OCI-LY3 (cell line): ENCODE measurements at regions not wholly inside any gene's neighbourhood (a gene's known extent, or its start where the extent isn't known, plus 50 kb on each side); places are given as distances from the start of the nearest gene placed in this dataset.

Experiments used
- H2AFZ ChIP-seq: fragments of 200-600, 300-600 bp; shearing (Covaris generic); 2 replicates; pipeline ENCODE4 v1.6.0; 2014; ENCODE audit warnings: antibody characterized with exemption, low read depth, low read length
- H3K27ac ChIP-seq: fragments of 200-600, 300-600 bp; sonication (generic); 2 replicates; pipeline ENCODE4 v1.5.1; 2014; ENCODE audit warnings: mild to moderate bottlenecking, low read length, moderate library complexity, mixed read lengths
- H3K27me3 ChIP-seq: fragments of 200-600, 300-600 bp; sonication (generic); 2 replicates; pipeline ENCODE4 v1.6.1; 2014; ENCODE audit warnings: low read depth, low read length, mixed read lengths
- H3K36me3 ChIP-seq: fragments of 200-600, 300-600 bp; sonication (generic); replicated peaks from 2 replicates; pipeline ENCODE3; 2014; ENCODE audit warnings: low read depth, low read length, mixed read lengths
- H3K4me1 ChIP-seq: fragments of 300-600, 200-600 bp; sonication (generic); 2 replicates; pipeline ENCODE4 v1.6.1; 2014; ENCODE audit warnings: low read length, mixed read lengths
- H3K4me2 ChIP-seq: fragments of 200-600, 300-600 bp; sonication (generic); 2 replicates; pipeline ENCODE4 v1.6.1; 2014; ENCODE audit warnings: low read length, mixed read lengths
- H3K4me3 ChIP-seq: fragments of 300-600, 200-600 bp; sonication (generic); 2 replicates; pipeline ENCODE4 v1.5.1; 2014; ENCODE audit warnings: antibody characterized with exemption, mild to moderate bottlenecking, low read length, moderate library complexity
- H3K79me2 ChIP-seq: fragments of 300-600, 200-600 bp; shearing (Covaris generic); 2 replicates; pipeline ENCODE4 v1.6.1; 2014; ENCODE audit warnings: mild to moderate bottlenecking, low read length, mixed read lengths
- H3K9ac ChIP-seq: fragments of 300-600, 200-600 bp; shearing (Covaris generic); 2 replicates; pipeline ENCODE4 v1.6.0; 2014; ENCODE audit warnings: mild to moderate bottlenecking, low read length, moderate library complexity
- H3K9me3 ChIP-seq: fragments of 200-600, 300-600 bp; shearing (Covaris generic); 2 replicates; pipeline ENCODE4 v1.6.1; 2014; ENCODE audit warnings: low read length, mixed read lengths; ENCODE audit not compliant: insufficient read depth
- H4K20me1 ChIP-seq: fragments of 200-600, 300-600 bp; sonication (generic); 2 replicates; pipeline ENCODE4 v1.6.1; 2016; ENCODE audit warnings: low read length, mixed read lengths; ENCODE audit not compliant: insufficient read depth
- CTCF ChIP-seq: fragments of 200-600, 300-600 bp; sonication (generic); IDR thresholded peaks from 2 replicates; pipeline ENCODE4 v1.5.1; 2014; ENCODE audit warnings: antibody characterized with exemption, low read length, low read depth
- EZH2phosphoT487 ChIP-seq: fragments of 200-600 bp; shearing (Covaris generic); IDR thresholded peaks from 2 replicates; pipeline ENCODE4 v1.6.1; 2018; ENCODE audit warnings: antibody characterized with exemption, mixed run types, low read depth

- H2AFZ ChIP-seq: no peak overlapping the region
- TF ChIP-seq CTCF (no peak), EZH2phosphoT487 (no peak)
Observed at GRCh38 chr14:83047059-83047830, 1513.6 kb upstream of the SEL1L start.

GRCh38 chr14:83053022-83053710 lies 1519.5 kb upstream of the SEL1L start:
- no peaks in the 10 kb centered on the region for H4K20me1 ChIP-seq
- no peak overlapping the region for H3K4me2 ChIP-seq
- no peaks in the 10 kb centered on the region for H3K4me1 ChIP-seq
- no peaks in the 10 kb centered on the region for H3K27me3 ChIP-seq
- H3K4me3 ChIP-seq: no peak overlapping the region
- H3K9ac ChIP-seq: no peak overlapping the region
- no peaks in the 10 kb centered on the region for H3K36me3 ChIP-seq
- no peak overlapping the region for H3K27ac ChIP-seq
- H3K79me2 ChIP-seq: no peaks in the 10 kb centered on the region
- no peak for TF ChIP-seq CTCF
- no peak for TF ChIP-seq EZH2phosphoT487
- H3K9me3 ChIP-seq: no peaks in the 10 kb centered on the region
- no peak overlapping the region for H2AFZ ChIP-seq

More at GRCh38 chr14:83047059-83047830, 1513.6 kb upstream of the SEL1L start:
- H3K27ac ChIP-seq: no peak overlapping the region
- H3K4me2 ChIP-seq: no peak overlapping the region
- no peak overlapping the region for H3K9ac ChIP-seq
- no peaks in the 10 kb centered on the region for H3K36me3 ChIP-seq
- no peaks in the 10 kb centered on the region for H3K27me3 ChIP-seq
- no peaks in the 10 kb centered on the region for H3K79me2 ChIP-seq
- H3K4me3 ChIP-seq: no peak overlapping the region
- H3K9me3 ChIP-seq: no peaks in the 10 kb centered on the region
- H4K20me1 ChIP-seq: no peaks in the 10 kb centered on the region
- H3K4me1 ChIP-seq: no peaks in the 10 kb centered on the region

- no peak for TF ChIP-seq EZH2phosphoT487
- no peak for TF ChIP-seq CTCF
- no peaks in the 10 kb centered on the region for H4K20me1 ChIP-seq
- H3K79me2 ChIP-seq: no peaks in the 10 kb centered on the region
- no peaks in the 10 kb centered on the region for H3K27me3 ChIP-seq
- no peak overlapping the region for H3K4me2 ChIP-seq
- no peaks in the 10 kb centered on the region for H3K9me3 ChIP-seq
- H3K9ac ChIP-seq: no peak overlapping the region
- H3K4me1 ChIP-seq: no peaks in the 10 kb centered on the region
- H2AFZ ChIP-seq: no peak overlapping the region
- H3K4me3 ChIP-seq: no peak overlapping the region
- H3K36me3 ChIP-seq: no peaks in the 10 kb centered on the region
- H3K27ac ChIP-seq: no peak overlapping the region
Observed at GRCh38 chr14:83058068-83058467, 1524.4 kb upstream of the SEL1L start.

GRCh38 chr14:83071888-83072501 lies 1538.3 kb upstream of the SEL1L start:
- H4K20me1 ChIP-seq: no peaks in the 10 kb centered on the region
- peak overlapping the region; percentile 96 for H2AFZ ChIP-seq
- no peaks in the 10 kb centered on the region for H3K36me3 ChIP-seq
- H3K27me3 ChIP-seq: no peaks in the 10 kb centered on the region
- no peaks in the 10 kb centered on the region for H3K9me3 ChIP-seq
- peak overlapping the region; percentile 67 for H3K4me3 ChIP-seq
- no peaks in the 10 kb centered on the region for H3K79me2 ChIP-seq
- peak overlapping the region; percentile 68 for H3K4me2 ChIP-seq
- no peak overlapping the region for H3K27ac ChIP-seq
- TF ChIP-seq CTCF (peak; percentile 73), EZH2phosphoT487 (no peak)
- peaks cover 4% of the 10 kb centered on the region; the same call in 1 of the 2 replicates for H3K4me1 ChIP-seq
- peak overlapping the region; percentile 18; the same call in 1 of the 2 replicates for H3K9ac ChIP-seq
